Panc1 (cell line): ENCODE measurements at regions not wholly inside any gene's neighbourhood (a gene's known extent, or its start where the extent isn't known, plus 50 kb on each side); places are given as distances from the start of the nearest gene placed in this dataset.

Experiments
- ATAC-seq: fragments of 200-7000 bp; cut with Tn5 transposase; 2 replicates; pipeline ENCODE4 v1.9.1; 2020; ENCODE audit warnings: mild to moderate bottlenecking, moderate library complexity
- BruUV-seq: library from RNA; stranded (reverse); fragments of 400-500 nt; replicated peaks from 2 replicates; lab custom pipeline; 2021; lab: Mats Ljungman, UMichigan
- CTCF ChIA-PET: fragments of 300-600 bp; sonication (Branson Sonifier 250); formaldehyde crosslinking; loops from one replicate; lab custom pipeline; 2022; ENCODE audit warnings: antibody characterized with exemption; lab: Charles Lee
- POLR2A ChIA-PET: fragments of 300-600 bp; sonication (Branson Sonifier 250); formaldehyde crosslinking; loops from one replicate; lab custom pipeline; 2022; ENCODE audit warnings: antibody characterized with exemption; lab: Charles Lee
- DNase-seq: peaks from one replicate; pipeline ENCODE4 v3.0.0-alpha.2; 2010; ENCODE audit warnings: low read depth, low spot score
- H3K27ac ChIP-seq: 2 replicates; pipeline ENCODE4 v1.5.1; 2011; ENCODE audit warnings: mild to moderate bottlenecking, low read length, inconsistent platforms
- H3K27me3 ChIP-seq: fragments of 200-500 bp; sonication (Bioruptor generic); 2 replicates; pipeline ENCODE4 v1.6.0; 2014; ENCODE audit warnings: low read length, inconsistent platforms; ENCODE audit not compliant: control insufficient read depth, insufficient read depth
- H3K36me3 ChIP-seq: fragments of 200-500 bp; sonication (Bioruptor generic); 2 replicates; pipeline ENCODE4 v1.5.1; 2014; ENCODE audit warnings: inconsistent platforms, mild to moderate bottlenecking, low read length, moderate library complexity; ENCODE audit not compliant: control insufficient read depth, insufficient read depth
- H3K4me1 ChIP-seq: 2 replicates; pipeline ENCODE4 v1.5.1; 2011; ENCODE audit warnings: inconsistent platforms, mild to moderate bottlenecking, low read length, moderate library complexity; ENCODE audit not compliant: control insufficient read depth, insufficient read depth
- H3K4me3 ChIP-seq, 2 experiments: 2 replicates each; pipeline ENCODE4 v1.5.1; 2011 to 2012; ENCODE audit warnings: low read depth in 2 of 2, low read length in 2 of 2, mild to moderate bottlenecking in 2 of 2, inconsistent platforms in 1 of 2, moderate library complexity in 1 of 2
- H3K9me3 ChIP-seq: fragments of 200-500 bp; sonication (Bioruptor generic); 2 replicates; pipeline ENCODE4 v1.5.1; 2014; ENCODE audit warnings: low read depth, mild to moderate bottlenecking, inconsistent platforms, low read length, moderate library complexity; ENCODE audit not compliant: control insufficient read depth, insufficient read depth
- POLR2AphosphoS5 ChIP-seq: IDR thresholded peaks from 2 replicates; pipeline ENCODE4 v1.6.1; 2012; ENCODE audit warnings: mild to moderate bottlenecking, low read depth, low read length, moderate library complexity
- SIN3A ChIP-seq: IDR thresholded peaks from 2 replicates; pipeline ENCODE4 v1.6.1; 2012; ENCODE audit warnings: low read depth, mild to moderate bottlenecking, low read length, moderate library complexity, borderline replicate concordance; ENCODE audit not compliant: insufficient read depth
- TCF7L2 ChIP-seq: IDR thresholded peaks from 2 replicates; pipeline ENCODE4 v1.6.1; 2011; ENCODE audit warnings: mild to moderate bottlenecking, low read depth, low read length, inconsistent platforms
- in situ Hi-C: cut with HindIII; loops from 2 replicates; pipeline ENCODE4 v1.10.0; 2016; ENCODE audit warnings: low sequenced_read_pairs, low pct_unique_long_range_greater_than_20kb
- intact Hi-C: fragments of 100-400 bp; cut with micrococcal nuclease; formaldehyde crosslinking; loops from one replicate; pipeline ENCODE4 v1.10.0; 2022; ENCODE audit not compliant: unreplicated experiment
- TF ChIP-seq, protein P1 (sequence below): fragments of 450-650 bp; IDR thresholded peaks from 2 replicates; pipeline ENCODE4 v1.5.1; 2017; ENCODE audit warnings: mild to moderate bottlenecking
- TF ChIP-seq, protein P2 (sequence below), 2 experiments: IDR thresholded peaks; 2 replicates each; pipeline ENCODE4 v1.6.1; 2011 to 2012; ENCODE audit warnings: low read depth in 2 of 2, control low read depth in 1 of 2, low read length in 1 of 2, mild to moderate bottlenecking in 1 of 2, moderate library complexity in 1 of 2; ENCODE audit not compliant: insufficient read depth in 1 of 2

DNA sequence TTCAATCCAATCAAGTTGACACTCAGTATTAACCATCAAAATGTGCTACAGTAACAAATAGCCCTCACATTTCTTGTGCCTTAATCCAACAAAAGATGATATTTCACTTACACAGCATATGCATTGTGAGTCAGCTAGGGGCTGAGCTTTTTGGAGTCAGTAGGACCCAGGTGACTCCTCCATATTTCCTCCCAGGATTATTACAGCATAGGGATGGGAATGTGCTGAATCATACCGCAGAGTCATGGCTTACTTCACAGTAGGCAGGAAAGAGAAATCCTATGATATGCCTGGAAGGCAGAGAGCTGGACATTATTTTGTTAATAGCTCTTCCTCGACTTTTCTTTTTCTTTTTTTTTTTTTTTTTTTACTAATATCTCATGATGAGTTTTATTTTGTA lies 153.3 kb downstream of the TMEM182 start:
- DNase-seq (peak; percentile 7), ATAC-seq (no peak)
- no TSS peak for BruUV-seq
- CTCF ChIA-PET, result interaction anchor here (0.6 kb wide), 1 partner anchor 54 kb away, joined by 4 read pairs; no protein-coding TSS in a partner anchor
- intact Hi-C loops (no loop called here), in situ Hi-C loops (no loop called here)
- no peaks in the 10 kb centered on the region for H3K36me3 ChIP-seq
- H3K27me3 ChIP-seq, result no peaks in the 10 kb centered on the region
- TF ChIP-seq, protein P1, sequence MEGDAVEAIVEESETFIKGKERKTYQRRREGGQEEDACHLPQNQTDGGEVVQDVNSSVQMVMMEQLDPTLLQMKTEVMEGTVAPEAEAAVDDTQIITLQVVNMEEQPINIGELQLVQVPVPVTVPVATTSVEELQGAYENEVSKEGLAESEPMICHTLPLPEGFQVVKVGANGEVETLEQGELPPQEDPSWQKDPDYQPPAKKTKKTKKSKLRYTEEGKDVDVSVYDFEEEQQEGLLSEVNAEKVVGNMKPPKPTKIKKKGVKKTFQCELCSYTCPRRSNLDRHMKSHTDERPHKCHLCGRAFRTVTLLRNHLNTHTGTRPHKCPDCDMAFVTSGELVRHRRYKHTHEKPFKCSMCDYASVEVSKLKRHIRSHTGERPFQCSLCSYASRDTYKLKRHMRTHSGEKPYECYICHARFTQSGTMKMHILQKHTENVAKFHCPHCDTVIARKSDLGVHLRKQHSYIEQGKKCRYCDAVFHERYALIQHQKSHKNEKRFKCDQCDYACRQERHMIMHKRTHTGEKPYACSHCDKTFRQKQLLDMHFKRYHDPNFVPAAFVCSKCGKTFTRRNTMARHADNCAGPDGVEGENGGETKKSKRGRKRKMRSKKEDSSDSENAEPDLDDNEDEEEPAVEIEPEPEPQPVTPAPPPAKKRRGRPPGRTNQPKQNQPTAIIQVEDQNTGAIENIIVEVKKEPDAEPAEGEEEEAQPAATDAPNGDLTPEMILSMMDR, result no peak
- TF ChIP-seq POLR2AphosphoS5 (no peak), SIN3A (no peak), TCF7L2 (no peak)
- TF ChIP-seq, protein P2, sequence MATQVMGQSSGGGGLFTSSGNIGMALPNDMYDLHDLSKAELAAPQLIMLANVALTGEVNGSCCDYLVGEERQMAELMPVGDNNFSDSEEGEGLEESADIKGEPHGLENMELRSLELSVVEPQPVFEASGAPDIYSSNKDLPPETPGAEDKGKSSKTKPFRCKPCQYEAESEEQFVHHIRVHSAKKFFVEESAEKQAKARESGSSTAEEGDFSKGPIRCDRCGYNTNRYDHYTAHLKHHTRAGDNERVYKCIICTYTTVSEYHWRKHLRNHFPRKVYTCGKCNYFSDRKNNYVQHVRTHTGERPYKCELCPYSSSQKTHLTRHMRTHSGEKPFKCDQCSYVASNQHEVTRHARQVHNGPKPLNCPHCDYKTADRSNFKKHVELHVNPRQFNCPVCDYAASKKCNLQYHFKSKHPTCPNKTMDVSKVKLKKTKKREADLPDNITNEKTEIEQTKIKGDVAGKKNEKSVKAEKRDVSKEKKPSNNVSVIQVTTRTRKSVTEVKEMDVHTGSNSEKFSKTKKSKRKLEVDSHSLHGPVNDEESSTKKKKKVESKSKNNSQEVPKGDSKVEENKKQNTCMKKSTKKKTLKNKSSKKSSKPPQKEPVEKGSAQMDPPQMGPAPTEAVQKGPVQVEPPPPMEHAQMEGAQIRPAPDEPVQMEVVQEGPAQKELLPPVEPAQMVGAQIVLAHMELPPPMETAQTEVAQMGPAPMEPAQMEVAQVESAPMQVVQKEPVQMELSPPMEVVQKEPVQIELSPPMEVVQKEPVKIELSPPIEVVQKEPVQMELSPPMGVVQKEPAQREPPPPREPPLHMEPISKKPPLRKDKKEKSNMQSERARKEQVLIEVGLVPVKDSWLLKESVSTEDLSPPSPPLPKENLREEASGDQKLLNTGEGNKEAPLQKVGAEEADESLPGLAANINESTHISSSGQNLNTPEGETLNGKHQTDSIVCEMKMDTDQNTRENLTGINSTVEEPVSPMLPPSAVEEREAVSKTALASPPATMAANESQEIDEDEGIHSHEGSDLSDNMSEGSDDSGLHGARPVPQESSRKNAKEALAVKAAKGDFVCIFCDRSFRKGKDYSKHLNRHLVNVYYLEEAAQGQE (IDR thresholded peaks at IDR 0.05; ENCODE audit: insufficient read depth in 1 of 2, low read depth in 2 of 2, low read length in 1 of 2), result no peak
- H3K9me3 ChIP-seq, result no peaks in the 10 kb centered on the region
- no peaks in the 10 kb centered on the region for H3K4me1 ChIP-seq
- no peak overlapping the region for H3K27ac ChIP-seq
- no peak overlapping the region for H3K4me3 ChIP-seq
- POLR2A ChIA-PET, result no interaction called here

DNA sequence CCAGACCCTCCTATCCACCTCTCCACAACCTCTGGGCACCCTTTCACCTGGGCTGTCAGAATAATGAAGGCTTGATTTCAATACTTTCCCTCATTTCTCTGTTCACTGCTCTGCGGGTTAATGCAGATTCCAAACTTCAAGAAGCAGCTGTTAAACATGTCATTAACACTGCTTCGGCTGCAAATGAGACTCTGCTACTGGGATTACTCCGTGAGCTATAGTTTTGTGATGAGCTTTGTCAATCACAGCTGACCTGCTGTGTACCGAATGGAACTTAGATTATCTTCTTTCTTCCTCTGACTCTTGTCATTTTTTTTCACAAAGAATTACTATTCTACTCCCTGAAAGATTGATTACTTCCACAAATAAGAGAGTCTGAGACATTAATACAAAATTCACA lies 160.5 kb downstream of the TMEM182 start:
- ATAC-seq (no peak), DNase-seq (no peak)
- CTCF ChIA-PET, result no interaction called here
- POLR2A ChIA-PET, result no interaction called here
- TF ChIP-seq, protein P2 (IDR thresholded peaks at IDR 0.05; ENCODE audit: insufficient read depth in 1 of 2, low read depth in 2 of 2, low read length in 1 of 2), result no peak
- TF ChIP-seq, protein P1, result no peak
- no peak for TF ChIP-seq POLR2AphosphoS5
- TF ChIP-seq TCF7L2, result no peak
- no peak for TF ChIP-seq SIN3A
- no peaks in the 10 kb centered on the region for H3K27me3 ChIP-seq
- intact Hi-C loops, result no loop called here
- H3K4me3 ChIP-seq, result no peak overlapping the region
- no peaks in the 10 kb centered on the region for H3K4me1 ChIP-seq
- H3K9me3 ChIP-seq, result no peaks in the 10 kb centered on the region
- BruUV-seq, result no TSS peak
- no peaks in the 10 kb centered on the region for H3K36me3 ChIP-seq
- no peak overlapping the region for H3K27ac ChIP-seq
- in situ Hi-C loops, result no loop called here
